ENCODE measurements at regions not wholly inside any gene's neighbourhood (a gene's known extent, or its start where the extent isn't known, plus 50 kb on each side); places are given as distances from the start of the nearest gene placed in this dataset.
"Not testable (repeated sequence)": the region's sequence is repeated elsewhere in the genome, so short reads cannot be mapped to it uniquely, and the experiment has no call there.

DNA sequence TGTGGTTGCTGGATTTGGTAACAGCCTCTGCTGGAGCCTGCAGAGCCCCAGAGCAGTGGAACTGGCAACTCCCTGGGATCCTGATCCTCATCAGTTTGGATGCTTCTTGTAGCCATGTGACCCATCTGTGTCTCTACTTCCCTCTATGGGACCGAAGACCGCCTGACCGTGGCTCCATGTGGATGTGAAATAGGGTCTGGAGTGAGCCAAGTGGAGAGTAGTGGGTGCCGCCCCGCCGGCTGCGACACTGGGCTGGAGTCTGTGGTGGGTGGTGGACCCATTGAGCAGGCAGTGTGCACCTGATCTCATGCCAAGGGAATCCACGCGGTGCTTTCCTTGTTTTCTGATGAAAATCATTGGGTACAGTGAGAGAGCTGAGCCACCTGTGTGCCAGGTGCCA is 543.2 kb upstream of the B3GAT1 start:
- H4K91ac ChIP-seq (replicated peaks; ENCODE audit: insufficient read length, low read length): no peak overlapping the region
- H3K23me2 ChIP-seq (ENCODE audit: low read depth, low read length): no peaks in the 10 kb centered on the region; the same call in 1 of the 2 replicates
- CTCF ChIA-PET (ENCODE audit: partially characterized antibody): interaction anchor here (0.9 kb wide), 1 partner anchor 78 kb away, joined by 3 read pairs; no protein-coding TSS in a partner anchor
- no peak for TF ChIP-seq POLR2AphosphoS5 (IDR thresholded peaks at IDR 0.05; ENCODE audit: low read depth, low read length)
- no peak for TF ChIP-seq EZH2 (IDR thresholded peaks at IDR 0.05; ENCODE audit: low read depth, low read length, severe bottlenecking)
- no peak overlapping the region for H4K8ac ChIP-seq (ENCODE audit: extremely low read depth, insufficient read depth, low read length)
- no peak overlapping the region for H3K23ac ChIP-seq (ENCODE audit: insufficient read length)
- no peak overlapping the region for H2BK120ac ChIP-seq (replicated peaks; ENCODE audit: low read depth, low read length)
- no peaks in the 10 kb centered on the region for H3K79me2 ChIP-seq (ENCODE audit: control insufficient read depth in 1 of 2, insufficient read depth in 2 of 2, low read length in 2 of 2)
- H2BK5ac ChIP-seq (ENCODE audit: low read depth, low read length): no peak overlapping the region
- H2AFZ ChIP-seq (ENCODE audit: low read length): no peak overlapping the region
- POLR2A ChIA-PET (ENCODE audit: partially characterized antibody): no interaction called here
- H2BK12ac ChIP-seq (ENCODE audit: low read depth, low read length): no peak overlapping the region
- peak in 1 of 2 experiments; percentile 20 for DNase-seq (ENCODE audit: low read depth in 1 of 2, low spot score in 2 of 2)
- no peak overlapping the region for H3K9ac ChIP-seq (replicated peaks in 1 of 4; ENCODE audit: extremely low read depth in 1 of 4, low read depth in 3 of 4, low read length in 3 of 4)
- H2BK20ac ChIP-seq (ENCODE audit: low read length): no peak overlapping the region
- H3K4me2 ChIP-seq (ENCODE audit: insufficient read depth in 1 of 2, low read depth in 2 of 2, low read length in 2 of 2): no peak overlapping the region
- H3K18ac ChIP-seq (ENCODE audit: extremely low read depth, low read length): no peak overlapping the region
- H2AK5ac ChIP-seq (ENCODE audit: low read depth, low read length): no peak overlapping the region
- H3K27me3 ChIP-seq (replicated peaks in 1 of 4; ENCODE audit: control insufficient read depth in 3 of 4, extremely low read depth in 1 of 4, insufficient read depth in 3 of 4, low read length in 3 of 4): no peaks in the 10 kb centered on the region
- no peaks in the 10 kb centered on the region for H3K36me3 ChIP-seq (ENCODE audit: control insufficient read depth in 2 of 4, insufficient read depth in 4 of 4, low read length in 3 of 4)
- no peak overlapping the region for H3K56ac ChIP-seq (replicated peaks; ENCODE audit: insufficient read length, low read depth, low read length)
- H4K5ac ChIP-seq (ENCODE audit: insufficient read length, low read depth, low read length): no peak overlapping the region
- H4K20me1 ChIP-seq (replicated peaks in 1 of 2; ENCODE audit: control insufficient read depth in 1 of 2, insufficient read depth in 2 of 2, low read length in 2 of 2): peaks cover 0 to 2% of the 10 kb centered on the region in 2 experiments
- 91% methylated on average over 9 of the region's 9 CpGs; no CpG with 5 or more reads in 1 of the 2 experiments for WGBS, 2 experiments (ENCODE audit: extremely low coverage in 1 of 2, insufficient coverage in 1 of 2, insufficient read length in 1 of 2, insufficient replicate concordance in 2 of 2, low coverage in 1 of 2, low lambda C conversion rate in 2 of 2, missing lambda C conversion rate in 1 of 2)
- H3K4me3 ChIP-seq (ENCODE audit: extremely low read depth in 1 of 4, insufficient read depth in 2 of 4, low read depth in 3 of 4, low read length in 4 of 4): no peak overlapping the region
- no peaks in the 10 kb centered on the region for H3K79me1 ChIP-seq (ENCODE audit: low read depth, low read length)
- FAIRE-seq: no peak
- no peak overlapping the region for H3K14ac ChIP-seq (ENCODE audit: insufficient read length)
- no peaks in the 10 kb centered on the region for H3K9me3 ChIP-seq (ENCODE audit: insufficient read depth in 2 of 2, low read depth in 1 of 2, low read length in 1 of 2)
- no peak overlapping the region for H2BK15ac ChIP-seq (ENCODE audit: low read length)
- H3K4me1 ChIP-seq (replicated peaks in 1 of 4; ENCODE audit: control insufficient read depth in 3 of 4, insufficient read depth in 4 of 4, low read length in 3 of 4): peaks cover 0 to 7% (median 5%) of the 10 kb centered on the region in 4 experiments; a peak in 4 of 7 replicates
- H3K4ac ChIP-seq (replicated peaks; ENCODE audit: insufficient read length, low read depth, low read length): no peak overlapping the region
- H3K27ac ChIP-seq (ENCODE audit: low read depth, low read length): no peak overlapping the region

DNA sequence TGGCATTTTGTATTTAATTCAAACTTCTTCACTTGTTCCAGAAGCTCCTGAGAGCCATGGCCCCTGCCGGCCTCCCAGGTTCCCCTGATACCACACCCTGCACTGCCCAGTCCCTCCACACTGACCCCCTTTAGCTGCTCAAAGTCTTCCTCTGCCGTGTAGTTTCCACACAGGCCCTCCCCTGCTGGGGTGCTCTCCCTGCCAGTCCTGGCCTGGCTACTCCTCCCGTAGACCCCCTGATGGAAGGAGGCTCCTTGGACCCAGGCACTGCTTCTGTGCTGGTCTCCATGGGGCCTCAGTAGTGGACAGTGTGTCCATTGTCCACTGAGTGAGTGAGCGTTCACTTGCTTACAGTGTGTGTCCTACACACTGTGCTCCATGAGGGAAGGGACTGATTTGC is 542.4 kb upstream of the B3GAT1 start:
- H2BK120ac ChIP-seq (replicated peaks; ENCODE audit: low read depth, low read length); H4K20me1 ChIP-seq (replicated peaks in 1 of 2; ENCODE audit: control insufficient read depth in 1 of 2, insufficient read depth in 2 of 2, low read length in 2 of 2); H3K18ac ChIP-seq (ENCODE audit: extremely low read depth, low read length); H3K27ac ChIP-seq (ENCODE audit: low read depth, low read length); H4K8ac ChIP-seq (ENCODE audit: extremely low read depth, insufficient read depth, low read length); POLR2A ChIA-PET (ENCODE audit: partially characterized antibody); H4K91ac ChIP-seq (replicated peaks; ENCODE audit: insufficient read length, low read length); H3K14ac ChIP-seq (ENCODE audit: insufficient read length); H3K4me1 ChIP-seq (replicated peaks in 1 of 4; ENCODE audit: control insufficient read depth in 3 of 4, insufficient read depth in 4 of 4, low read length in 3 of 4); H2BK5ac ChIP-seq (ENCODE audit: low read depth, low read length); FAIRE-seq; H2AFZ ChIP-seq (ENCODE audit: low read length); H3K79me1 ChIP-seq (ENCODE audit: low read depth, low read length); H3K4me2 ChIP-seq (ENCODE audit: insufficient read depth in 1 of 2, low read depth in 2 of 2, low read length in 2 of 2); H2BK20ac ChIP-seq (ENCODE audit: low read length); H3K4ac ChIP-seq (replicated peaks; ENCODE audit: insufficient read length, low read depth, low read length); H3K79me2 ChIP-seq (ENCODE audit: control insufficient read depth in 1 of 2, insufficient read depth in 2 of 2, low read length in 2 of 2); H3K36me3 ChIP-seq (ENCODE audit: control insufficient read depth in 2 of 4, insufficient read depth in 4 of 4, low read length in 3 of 4); CTCF ChIA-PET (ENCODE audit: partially characterized antibody); H4K5ac ChIP-seq (ENCODE audit: insufficient read length, low read depth, low read length); H3K23ac ChIP-seq (ENCODE audit: insufficient read length); H3K23me2 ChIP-seq (ENCODE audit: low read depth, low read length); H3K27me3 ChIP-seq (replicated peaks in 1 of 4; ENCODE audit: control insufficient read depth in 3 of 4, extremely low read depth in 1 of 4, insufficient read depth in 3 of 4, low read length in 3 of 4); DNase-seq (ENCODE audit: low read depth in 1 of 2, low spot score in 2 of 2); H3K9ac ChIP-seq (replicated peaks in 1 of 4; ENCODE audit: extremely low read depth in 1 of 4, low read depth in 3 of 4, low read length in 3 of 4); H3K56ac ChIP-seq (replicated peaks; ENCODE audit: insufficient read length, low read depth, low read length); H3K9me3 ChIP-seq (ENCODE audit: insufficient read depth in 2 of 2, low read depth in 1 of 2, low read length in 1 of 2); H3K4me3 ChIP-seq (ENCODE audit: extremely low read depth in 1 of 4, insufficient read depth in 2 of 4, low read depth in 3 of 4, low read length in 4 of 4); H2AK5ac ChIP-seq (ENCODE audit: low read depth, low read length): not testable (repeated sequence)
- 88% methylated on average over 4 of the region's 4 CpGs; no CpG with 5 or more reads in 1 of the 2 experiments for WGBS, 2 experiments (ENCODE audit: extremely low coverage in 1 of 2, insufficient coverage in 1 of 2, insufficient read length in 1 of 2, insufficient replicate concordance in 2 of 2, low coverage in 1 of 2, low lambda C conversion rate in 2 of 2, missing lambda C conversion rate in 1 of 2)
- Histone ChIP-seq H2BK15ac (ENCODE audit: low read length) (peak overlapping the region; percentile 53; the same call in 1 of the 2 replicates), H2BK12ac (ENCODE audit: low read depth, low read length) (peak overlapping the region; percentile 50; the same call in 1 of the 2 replicates)
